Breast epithelium (tissue), 4 donors: ENCODE measurements at regions not wholly inside any gene's neighbourhood (a gene's known extent, or its start where the extent isn't known, plus 50 kb on each side); places are given as distances from the start of the nearest gene placed in this dataset.

Experiments
- DNase-seq, 2 donors: peaks; one replicate each; pipeline ENCODE4 v3.0.0-alpha.2; 2019; ENCODE audit warnings: low spot score in 2 of 2
- H3K27ac ChIP-seq, 2 donors: fragments of 200-600 bp; sonication (generic) in 1 of 2; one replicate each; pipeline ENCODE4 v1.5.1; 2016 to 2019; ENCODE audit warnings: mild to moderate bottlenecking in 1 of 2
- H3K27me3 ChIP-seq, 2 donors: fragments of 200-600 bp; sonication (generic) in 1 of 2; one replicate each; pipeline versions ENCODE4 v1.5.1 to v1.6.0; 2017 to 2019; ENCODE audit warnings: control low read depth in 1 of 2, mild to moderate bottlenecking in 1 of 2
- H3K36me3 ChIP-seq: fragments of 200-600 bp; one replicate; pipeline ENCODE4 v1.5.1; 2019
- H3K4me1 ChIP-seq, 2 donors: fragments of 200-600 bp; sonication (generic); one replicate each; pipeline ENCODE4 v1.5.1; 2016 to 2019; ENCODE audit warnings: control low read depth in 1 of 2
- H3K4me3 ChIP-seq, 3 donors: fragments of 200-600 bp; sonication (generic); 1 replicate in 2 of 3; 2 replicates in 1 of 3; pipeline ENCODE4 v1.5.1; 2016 to 2019; ENCODE audit warnings: mild to moderate bottlenecking in 3 of 3, moderate library complexity in 2 of 3
- H3K9me3 ChIP-seq, 2 donors: fragments of 200-600 bp; sonication (generic) in 1 of 2; one replicate each; pipeline ENCODE4 v1.5.1; 2016 to 2019; ENCODE audit warnings: control low read depth in 1 of 2
- CTCF ChIP-seq, 3 donors: fragments of 450-650 bp; IDR thresholded peaks; one replicate each; pipeline ENCODE4 v1.5.1; 2016 to 2017; ENCODE audit warnings: antibody characterized with exemption in 3 of 3, mild to moderate bottlenecking in 3 of 3, moderate library complexity in 3 of 3
- POLR2A ChIP-seq: fragments of 450-650 bp; IDR thresholded peaks from one replicate; pipeline ENCODE4 v1.6.1; 2016; ENCODE audit warnings: antibody characterized with exemption, mild to moderate bottlenecking, moderate library complexity
- POLR2AphosphoS5 ChIP-seq, 3 donors: sonication (generic); formaldehyde crosslinking; IDR thresholded peaks; one replicate each; pipeline ENCODE4 v1.6.1; 2017; ENCODE audit warnings: antibody characterized with exemption in 3 of 3
- intact Hi-C: fragments of 100-400 bp; cut with DNase I; formaldehyde crosslinking; loops from one replicate; pipeline ENCODE4 v1.15.1; 2023; ENCODE audit warnings: low total_unique reads

GRCh38 chr2:10216677-10217488, 85.8 kb upstream of the HPCAL1 start:
- H3K36me3 ChIP-seq = no peaks in the 10 kb centered on the region
- TF ChIP-seq POLR2A = no peak
- no peak for TF ChIP-seq POLR2AphosphoS5 (IDR thresholded peaks at IDR 0.05)
- TF ChIP-seq CTCF (IDR thresholded peaks at IDR 0.05) = no peak
- no peak for DNase-seq

GRCh38 chr2:10217489-10218435, 84.9 kb upstream of the HPCAL1 start:
- no peaks in the 10 kb centered on the region for H3K9me3 ChIP-seq
- no peak for DNase-seq
- intact Hi-C loops = no loop called here
- H3K36me3 ChIP-seq = no peaks in the 10 kb centered on the region
- H3K4me1 ChIP-seq = no peaks in the 10 kb centered on the region
- no peaks in the 10 kb centered on the region for H3K27me3 ChIP-seq
- no peak overlapping the region for H3K4me3 ChIP-seq
- H3K27ac ChIP-seq = no peak overlapping the region
- TF ChIP-seq CTCF (IDR thresholded peaks at IDR 0.05) (no peak), POLR2A (no peak), POLR2AphosphoS5 (IDR thresholded peaks at IDR 0.05) (no peak)

More at GRCh38 chr2:10216677-10217488, 85.8 kb upstream of the HPCAL1 start:
- no peak overlapping the region for H3K4me3 ChIP-seq
- intact Hi-C loops = no loop called here
- H3K27ac ChIP-seq = no peak overlapping the region
- no peaks in the 10 kb centered on the region for H3K4me1 ChIP-seq
- no peaks in the 10 kb centered on the region for H3K9me3 ChIP-seq
- no peaks in the 10 kb centered on the region for H3K27me3 ChIP-seq

DNA sequence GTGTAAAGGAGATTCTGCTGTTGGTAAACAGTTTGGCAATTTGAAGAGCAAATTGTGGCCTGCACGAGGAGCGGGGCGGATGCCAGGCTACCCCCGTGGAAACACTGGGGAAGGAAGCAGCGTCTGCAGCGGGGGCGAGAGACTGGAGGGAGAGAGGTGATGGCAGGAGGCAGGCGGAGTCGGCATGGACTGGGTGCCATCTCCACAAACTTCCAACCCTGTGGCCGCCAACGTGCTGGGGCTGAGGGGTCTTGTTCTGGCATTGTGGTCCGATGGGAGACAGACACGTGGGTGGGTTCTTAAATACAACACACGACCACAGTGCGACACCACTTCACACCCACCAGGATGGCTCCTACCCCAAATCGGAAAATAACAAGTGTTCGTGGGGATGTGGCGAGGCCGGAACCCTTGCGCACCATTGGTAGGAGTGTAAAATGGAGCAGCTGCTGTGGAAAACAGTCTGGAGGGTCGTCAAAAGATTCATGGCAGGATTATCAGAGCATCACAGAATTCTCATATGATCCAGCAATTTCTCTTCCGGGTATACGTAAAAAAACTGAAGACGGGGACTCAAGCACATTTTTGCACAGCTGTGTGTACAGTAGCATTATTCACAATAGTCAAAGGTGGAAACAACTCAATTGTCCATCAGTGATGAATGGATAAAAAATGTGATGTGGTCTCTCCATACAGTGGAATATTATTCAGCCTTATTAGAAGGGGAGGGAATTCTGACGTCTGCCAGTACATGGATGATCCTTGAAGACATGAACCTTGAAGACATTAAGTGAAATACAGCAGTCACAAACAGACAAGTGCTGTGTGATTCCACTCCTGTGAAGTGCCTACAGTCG, 82.4 kb upstream of the HPCAL1 start:
- Histone ChIP-seq H3K36me3 (no peaks in the 10 kb centered on the region), H3K27ac (no peak overlapping the region), H3K9me3 (no peaks in the 10 kb centered on the region), H3K27me3 (no peaks in the 10 kb centered on the region), H3K4me1 (no peaks in the 10 kb centered on the region), H3K4me3 (no peak overlapping the region)
- DNase-seq = no peak
- intact Hi-C loops = no loop called here
- TF ChIP-seq POLR2AphosphoS5 (IDR thresholded peaks at IDR 0.05) = no peak
- no peak for TF ChIP-seq CTCF (IDR thresholded peaks at IDR 0.05)
- no peak for TF ChIP-seq POLR2A

DNA sequence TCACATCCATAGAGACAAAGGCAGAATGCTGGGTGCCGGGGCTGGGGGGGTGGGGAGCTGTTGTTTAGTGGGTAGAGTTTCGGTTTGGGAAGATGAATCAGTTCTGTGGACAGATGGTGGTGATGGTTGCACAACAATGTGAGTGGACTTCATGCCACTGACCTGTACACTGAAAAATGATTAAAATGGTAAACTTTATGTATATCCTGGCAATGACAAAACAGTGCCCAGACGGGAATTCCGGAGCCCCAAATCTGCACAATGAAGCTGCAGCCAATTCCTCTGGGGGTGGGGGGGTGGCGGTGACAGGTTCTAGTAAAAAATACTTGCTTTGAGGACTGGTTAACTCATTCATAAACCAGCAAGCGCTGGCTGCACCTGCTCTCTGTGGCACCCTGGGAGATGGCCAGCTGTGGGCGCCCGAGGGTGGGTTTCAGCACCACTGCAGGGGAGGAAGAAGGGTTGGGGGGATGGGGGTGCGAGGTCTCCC, 81.8 kb upstream of the HPCAL1 start:
- no peak overlapping the region for H3K27ac ChIP-seq
- no peaks in the 10 kb centered on the region for H3K27me3 ChIP-seq
- intact Hi-C loops = no loop called here
- H3K4me3 ChIP-seq = no peak overlapping the region
- H3K36me3 ChIP-seq = no peaks in the 10 kb centered on the region
- TF ChIP-seq POLR2A (no peak), POLR2AphosphoS5 (IDR thresholded peaks at IDR 0.05) (no peak), CTCF (IDR thresholded peaks at IDR 0.05) (no peak)
- DNase-seq = no peak
- no peaks in the 10 kb centered on the region for H3K4me1 ChIP-seq
- no peaks in the 10 kb centered on the region for H3K9me3 ChIP-seq
